K562 (cell line): ENCODE measurements at regions not wholly inside any gene's neighbourhood (a gene's known extent, or its start where the extent isn't known, plus 50 kb on each side); places are given as distances from the start of the nearest gene placed in this dataset.
A peak's percentile ranks its signal among the peaks of the same experiment; 100 is the strongest.

ENCODE experiments used
- BHLHE40 ChIP-seq: IDR thresholded peaks from 2 replicates; pipeline ENCODE4 v1.6.1; 2011; ENCODE audit warnings: low read length, improper control_type of control experiment
- GTF2E2 ChIP-seq: fragments of 200-800 bp; sonication (Bioruptor generic); IDR thresholded peaks from 2 replicates; pipeline ENCODE4 v1.6.1; 2016; ENCODE audit warnings: missing genetic modification characterization, missing compliant biosample characterization
- HNRNPL ChIP-seq: fragments of 200-400 bp; formaldehyde crosslinking; IDR thresholded peaks from 2 replicates; pipeline ENCODE4 v1.6.1; 2017; ENCODE audit warnings: low read depth, mild to moderate bottlenecking, low read length
- HNRNPLL ChIP-seq: fragments of 200-400 bp; formaldehyde crosslinking; IDR thresholded peaks from 2 replicates; pipeline ENCODE4 v1.6.1; 2017; ENCODE audit warnings: low read length, low read depth, mild to moderate bottlenecking; ENCODE audit not compliant: poor library complexity, severe bottlenecking
- JUND ChIP-seq, 2 experiments: IDR thresholded peaks; 2 replicates in 1 of 2; 3 replicates in 1 of 2; pipeline ENCODE4 v1.6.1; 2011; ENCODE audit warnings: borderline replicate concordance in 2 of 2, low read depth in 2 of 2, low read length in 2 of 2, improper control_type of control experiment in 1 of 2, missing biosample characterization in 1 of 2, missing genetic modification characterization in 1 of 2, missing genetic modification reagents in 1 of 2
- MAFG ChIP-seq: fragments of 450-650 bp; conservative IDR thresholded peaks from 2 replicates; pipeline ENCODE4 v1.6.1; 2016; ENCODE audit warnings: missing genetic modification characterization, missing compliant biosample characterization
- MAFK ChIP-seq: IDR thresholded peaks from 2 replicates; pipeline ENCODE4 v1.6.1; 2011; ENCODE audit warnings: low read length, improper control_type of control experiment
- MTA3 ChIP-seq: fragments of 450-650 bp; formaldehyde crosslinking; IDR thresholded peaks from 2 replicates; pipeline ENCODE4 v1.6.1; 2017; ENCODE audit warnings: mild to moderate bottlenecking, borderline replicate concordance
- NONO ChIP-seq, 2 experiments: fragments of 200-400 bp in 1 of 2; fragments of 450-650 bp in 1 of 2; formaldehyde crosslinking in 1 of 2; IDR thresholded peaks; 2 replicates each; pipeline ENCODE4 v1.6.1; 2017; ENCODE audit warnings: low read depth in 2 of 2, mild to moderate bottlenecking in 2 of 2, moderate library complexity in 2 of 2, low read length in 1 of 2
- PML ChIP-seq: IDR thresholded peaks from 2 replicates; pipeline ENCODE4 v1.6.1; 2012; ENCODE audit warnings: low read length, inconsistent platforms
- POLR2A ChIP-seq: fragments of 450-650 bp; conservative IDR thresholded peaks from 2 replicates; pipeline ENCODE4 v1.6.1; 2016
- POLR2G ChIP-seq: fragments of 200-400 bp; formaldehyde crosslinking; IDR thresholded peaks from 2 replicates; pipeline ENCODE4 v1.6.1; 2017; ENCODE audit warnings: low read depth, mild to moderate bottlenecking, antibody characterized with exemption, low read length, moderate library complexity
- RAD21 ChIP-seq, 2 experiments: fragments of 250-450 bp in 1 of 2; fragments of 450-650 bp in 1 of 2; sonication (Bioruptor Pico) in 1 of 2; formaldehyde crosslinking in 1 of 2; IDR thresholded peaks in 1 of 2; conservative IDR thresholded peaks in 1 of 2; 2 replicates each; pipeline versions ENCODE4 v1.4.0 to v1.8.0; 2020 to 2022; ENCODE audit warnings: mild to moderate bottlenecking in 2 of 2, moderate library complexity in 1 of 2
- RAD51 ChIP-seq: fragments of 450-650 bp; IDR thresholded peaks from 2 replicates; pipeline ENCODE4 v1.7.1; 2016; ENCODE audit warnings: low read depth, mild to moderate bottlenecking, borderline replicate concordance
- RBFOX2 ChIP-seq: fragments of 200-400 bp; formaldehyde crosslinking; IDR thresholded peaks from 2 replicates; pipeline ENCODE4 v1.6.1; 2017; ENCODE audit warnings: low read depth, mild to moderate bottlenecking, low read length, moderate library complexity
- SMARCB1 ChIP-seq: IDR thresholded peaks from 2 replicates; pipeline ENCODE4 v1.6.1; 2011; ENCODE audit warnings: improper control_type of control experiment, low read depth; ENCODE audit not compliant: insufficient read length
- SREBF2 ChIP-seq: sonication (generic); formaldehyde crosslinking; IDR thresholded peaks from 2 replicates; pipeline ENCODE4 v1.4.0; 2020; ENCODE audit warnings: mild to moderate bottlenecking, missing genetic modification reagents
- TAF9B ChIP-seq: fragments of 450-650 bp; IDR thresholded peaks from 2 replicates; pipeline ENCODE4 v1.6.1; 2018; ENCODE audit warnings: mild to moderate bottlenecking; ENCODE audit not compliant: partially characterized antibody
- THRAP3 ChIP-seq: fragments of 450-650 bp; IDR thresholded peaks from 2 replicates; pipeline ENCODE4 v1.6.1; 2016; ENCODE audit warnings: mild to moderate bottlenecking, inconsistent platforms, borderline replicate concordance
- ZNF212 ChIP-seq: fragments of 450-650 bp; formaldehyde crosslinking; IDR thresholded peaks from 2 replicates; pipeline ENCODE4 v1.4.0; 2020; ENCODE audit warnings: mild to moderate bottlenecking
- TF ChIP-seq, protein P1 (sequence below): sonication (generic); formaldehyde crosslinking; IDR thresholded peaks from 2 replicates; pipeline ENCODE4 v1.9.0; 2022; ENCODE audit warnings: mild to moderate bottlenecking, missing genetic modification reagents
- TF ChIP-seq, protein P2 (sequence below): IDR thresholded peaks from 2 replicates; pipeline ENCODE4 v1.6.1; 2011; ENCODE audit warnings: borderline replicate concordance, low read depth, mild to moderate bottlenecking, moderate library complexity, low read length; ENCODE audit not compliant: insufficient read depth, poor library complexity, severe bottlenecking
- TF ChIP-seq, protein P3 (sequence below): fragments of 450-650 bp; formaldehyde crosslinking; IDR thresholded peaks from 2 replicates; pipeline ENCODE4 v1.4.0; 2022; ENCODE audit warnings: missing genetic modification characterization
- TF ChIP-seq, protein P4 (sequence below): fragments of 450-650 bp; IDR thresholded peaks from 2 replicates; pipeline ENCODE4 v1.6.1; 2016

DNA sequence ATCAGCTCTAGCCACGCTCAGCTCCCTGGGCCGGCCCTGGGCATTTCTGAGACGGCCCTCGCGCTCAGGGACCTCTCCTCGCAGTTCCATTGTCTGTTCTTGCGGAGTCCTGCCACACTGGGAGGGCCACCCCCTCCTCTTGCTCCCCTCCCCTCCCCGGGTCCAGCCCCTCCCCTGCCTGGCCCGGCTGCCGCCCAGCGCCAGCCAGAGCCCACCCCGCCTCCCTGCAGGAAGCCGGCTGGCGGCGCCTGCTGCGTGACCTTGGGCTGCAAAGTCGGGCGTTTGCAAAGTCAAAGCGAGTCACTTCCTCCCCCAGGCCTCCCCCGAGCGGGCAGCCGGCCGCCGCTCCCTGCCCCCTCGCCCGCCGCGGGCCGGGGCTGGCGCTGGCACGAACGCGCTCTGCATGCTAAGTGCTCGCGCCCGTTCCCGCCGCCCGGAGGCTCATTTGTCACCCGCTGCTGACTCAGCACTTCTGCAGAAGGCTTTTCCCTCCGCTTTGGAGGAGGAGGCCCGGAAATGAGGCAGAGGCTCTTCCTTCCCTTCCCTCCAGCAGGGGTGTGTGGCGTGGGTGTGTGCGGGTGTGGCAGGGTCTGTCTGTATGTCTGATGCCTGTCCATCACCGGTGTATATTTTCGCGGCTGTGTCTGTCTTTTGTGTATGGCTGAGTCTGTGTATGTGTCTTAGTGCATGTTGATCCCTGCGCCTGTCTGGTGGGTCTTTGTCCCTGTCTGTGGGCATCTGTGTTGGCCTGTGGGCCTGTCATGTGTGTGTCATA lies 72.0 kb downstream of the IRF2BPL start (continued):
- TF ChIP-seq JUND (IDR thresholded peaks at IDR 0.05; ENCODE audit: borderline replicate concordance, low read depth, low read length) (peak; percentile 76), JUND (tag; IDR thresholded peaks at IDR 0.05; ENCODE audit: borderline replicate concordance, low read depth, low read length) (peak; percentile 77; the same call in 1 of the 3 replicates), BHLHE40 (0 out of 2 replicates have a peak, but pooled peaks have one; percentile 31), MTA3 (peak; percentile 83), POLR2G (peak; percentile 85), HNRNPLL (peak; percentile 8), SREBF2 (CRISPR knock-in tag) (no peak), NONO (IDR thresholded peaks at IDR 0.05; ENCODE audit: low read depth in 2 of 2, low read length in 1 of 2) (peak in 1 of 2 experiments; percentile 71; a peak in 2 of 4 replicates), SMARCB1 (no peak), GTF2E2 (peak; percentile 61; the same call in 1 of the 2 replicates), MAFK (peak; percentile 100), PML (no peak), TAF9B (peak; percentile 78), RAD21 (CRISPR knock-in tag; conservative IDR thresholded peaks at IDR 0.05 in 1 of 2, IDR thresholded peaks at IDR 0.05 in 1 of 2) (0 out of 4 replicates have a peak, but pooled peaks of 1 of the 2 experiments have one; percentile 5), THRAP3 (no peak), RBFOX2 (peak; percentile 89), POLR2A (peak; percentile 55), MAFG (tag) (peak; percentile 99), ZNF212 (no peak), RAD51 (no peak), HNRNPL (peak; percentile 92)
- TF ChIP-seq, protein P1, sequence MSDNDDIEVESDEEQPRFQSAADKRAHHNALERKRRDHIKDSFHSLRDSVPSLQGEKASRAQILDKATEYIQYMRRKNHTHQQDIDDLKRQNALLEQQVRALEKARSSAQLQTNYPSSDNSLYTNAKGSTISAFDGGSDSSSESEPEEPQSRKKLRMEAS (CRISPR knock-in tag), result peak; percentile 74
- TF ChIP-seq, protein P2, sequence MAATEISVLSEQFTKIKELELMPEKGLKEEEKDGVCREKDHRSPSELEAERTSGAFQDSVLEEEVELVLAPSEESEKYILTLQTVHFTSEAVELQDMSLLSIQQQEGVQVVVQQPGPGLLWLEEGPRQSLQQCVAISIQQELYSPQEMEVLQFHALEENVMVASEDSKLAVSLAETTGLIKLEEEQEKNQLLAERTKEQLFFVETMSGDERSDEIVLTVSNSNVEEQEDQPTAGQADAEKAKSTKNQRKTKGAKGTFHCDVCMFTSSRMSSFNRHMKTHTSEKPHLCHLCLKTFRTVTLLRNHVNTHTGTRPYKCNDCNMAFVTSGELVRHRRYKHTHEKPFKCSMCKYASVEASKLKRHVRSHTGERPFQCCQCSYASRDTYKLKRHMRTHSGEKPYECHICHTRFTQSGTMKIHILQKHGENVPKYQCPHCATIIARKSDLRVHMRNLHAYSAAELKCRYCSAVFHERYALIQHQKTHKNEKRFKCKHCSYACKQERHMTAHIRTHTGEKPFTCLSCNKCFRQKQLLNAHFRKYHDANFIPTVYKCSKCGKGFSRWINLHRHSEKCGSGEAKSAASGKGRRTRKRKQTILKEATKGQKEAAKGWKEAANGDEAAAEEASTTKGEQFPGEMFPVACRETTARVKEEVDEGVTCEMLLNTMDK, result peak; percentile 36
- TF ChIP-seq, protein P3, sequence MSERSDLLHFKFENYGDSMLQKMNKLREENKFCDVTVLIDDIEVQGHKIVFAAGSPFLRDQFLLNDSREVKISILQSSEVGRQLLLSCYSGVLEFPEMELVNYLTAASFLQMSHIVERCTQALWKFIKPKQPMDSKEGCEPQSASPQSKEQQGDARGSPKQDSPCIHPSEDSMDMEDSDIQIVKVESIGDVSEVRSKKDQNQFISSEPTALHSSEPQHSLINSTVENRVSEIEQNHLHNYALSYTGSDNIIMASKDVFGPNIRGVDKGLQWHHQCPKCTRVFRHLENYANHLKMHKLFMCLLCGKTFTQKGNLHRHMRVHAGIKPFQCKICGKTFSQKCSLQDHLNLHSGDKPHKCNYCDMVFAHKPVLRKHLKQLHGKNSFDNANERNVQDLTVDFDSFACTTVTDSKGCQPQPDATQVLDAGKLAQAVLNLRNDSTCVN (CRISPR knock-in tag), result 0 out of 2 replicates have a peak, but pooled peaks have one; percentile 48
- TF ChIP-seq, protein P4, sequence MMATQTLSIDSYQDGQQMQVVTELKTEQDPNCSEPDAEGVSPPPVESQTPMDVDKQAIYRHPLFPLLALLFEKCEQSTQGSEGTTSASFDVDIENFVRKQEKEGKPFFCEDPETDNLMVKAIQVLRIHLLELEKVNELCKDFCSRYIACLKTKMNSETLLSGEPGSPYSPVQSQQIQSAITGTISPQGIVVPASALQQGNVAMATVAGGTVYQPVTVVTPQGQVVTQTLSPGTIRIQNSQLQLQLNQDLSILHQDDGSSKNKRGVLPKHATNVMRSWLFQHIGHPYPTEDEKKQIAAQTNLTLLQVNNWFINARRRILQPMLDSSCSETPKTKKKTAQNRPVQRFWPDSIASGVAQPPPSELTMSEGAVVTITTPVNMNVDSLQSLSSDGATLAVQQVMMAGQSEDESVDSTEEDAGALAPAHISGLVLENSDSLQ, result peak; percentile 97
